GM12878 (cell line): ENCODE measurements at regions not wholly inside any gene's neighbourhood (a gene's known extent, or its start where the extent isn't known, plus 50 kb on each side); places are given as distances from the start of the nearest gene placed in this dataset.

Experiments
- ATAC-seq: fragments of 200-7000 bp; cut with Tn5 transposase; 3 replicates; pipeline ENCODE4 v1.9.1; 2020; ENCODE audit warnings: mild to moderate bottlenecking, moderate library complexity
- BruUV-seq: library from RNA; stranded (reverse); fragments of 400-500 nt; replicated peaks from 2 replicates; lab custom pipeline; 2021; lab: Mats Ljungman, UMichigan
- CTCF ChIA-PET: fragments of 300-600 bp; sonication (Branson Sonifier 250); formaldehyde crosslinking; extraction: SDS; loops from one replicate; lab custom pipeline; 2021; ENCODE audit warnings: inconsistent platforms; lab: Yijun Ruan, JAX
- POLR2A ChIA-PET: fragments of 350-600 bp; formaldehyde crosslinking; extraction: SDS; loops from one replicate; lab custom pipeline; 2021; ENCODE audit warnings: inconsistent platforms; lab: Charles Lee
- RAD21 ChIA-PET: fragments of 300-600 bp; sonication (Branson Sonifier 250); formaldehyde crosslinking; loops from one replicate; lab custom pipeline; 2023; ENCODE audit warnings: antibody characterized with exemption; ENCODE audit not compliant: unreplicated experiment; lab: Charles Lee
- SMC1A ChIA-PET: fragments of 300-600 bp; sonication (Branson Sonifier 250); formaldehyde crosslinking; loops from one replicate; lab custom pipeline; 2023; ENCODE audit not compliant: unreplicated experiment, uncharacterized antibody; lab: Charles Lee
- DNase-seq: peaks from one replicate; pipeline ENCODE4 v3.0.0-alpha.2; 2011; ENCODE audit warnings: low read depth, low spot score
- FAIRE-seq: peaks from 3 replicates; lab custom pipeline; 2011; peaks lifted over from hg19 to GRCh38; lab: Jason Lieb, UNC
- H2AFZ ChIP-seq: 2 replicates; pipeline ENCODE4 v1.6.0; 2011; ENCODE audit warnings: low read depth, low read length, control low read depth; ENCODE audit not compliant: control insufficient read depth
- H3K27ac ChIP-seq: 2 replicates; pipeline ENCODE4 v1.5.1; 2011; ENCODE audit warnings: control low read depth; ENCODE audit not compliant: control insufficient read depth, insufficient read depth
- H3K27me3 ChIP-seq, 2 experiments: replicated peaks in 1 of 2; 2 replicates each; pipeline versions ENCODE4 v1.6.0 to v1.6.1; 2011; ENCODE audit warnings: low read length in 1 of 2; ENCODE audit not compliant: control insufficient read depth in 2 of 2, insufficient read depth in 2 of 2
- H3K36me3 ChIP-seq, 2 experiments: 2 replicates each; pipeline ENCODE4 v1.5.1; 2011; ENCODE audit warnings: low read length in 1 of 2; ENCODE audit not compliant: control insufficient read depth in 2 of 2, insufficient read depth in 2 of 2
- H3K4me1 ChIP-seq: 2 replicates; pipeline ENCODE4 v1.6.1; 2011; ENCODE audit warnings: mild to moderate bottlenecking, low read length, moderate library complexity, mixed read lengths; ENCODE audit not compliant: control insufficient read depth, insufficient read depth
- H3K4me2 ChIP-seq: 2 replicates; pipeline ENCODE4 v1.6.0; 2011; ENCODE audit warnings: control low read depth; ENCODE audit not compliant: control insufficient read depth, insufficient read depth
- H3K4me3 ChIP-seq: fragments of 200-600 bp; sonication (generic); 2 replicates; pipeline ENCODE4 v1.5.1; 2016
- H3K79me2 ChIP-seq: 2 replicates; pipeline ENCODE4 v1.6.0; 2011; ENCODE audit warnings: low read length; ENCODE audit not compliant: control insufficient read depth, insufficient read depth
- H3K9ac ChIP-seq: 2 replicates; pipeline ENCODE4 v1.8.0; 2011; ENCODE audit warnings: low read length, control low read depth, mixed read lengths; ENCODE audit not compliant: control insufficient read depth, insufficient read depth
- H3K9me3 ChIP-seq: replicated peaks from 3 replicates; pipeline ENCODE4 v1.5.1; 2011; ENCODE audit warnings: mild to moderate bottlenecking, low read length; ENCODE audit not compliant: control insufficient read depth, insufficient read depth
- H4K20me1 ChIP-seq: 2 replicates; pipeline ENCODE4 v1.6.0; 2011; ENCODE audit not compliant: control insufficient read depth, insufficient read depth
- ATF7 ChIP-seq: fragments of 450-650 bp; IDR thresholded peaks from 2 replicates; pipeline ENCODE4 v1.6.1; 2016; ENCODE audit warnings: low read depth, mild to moderate bottlenecking
- BCL3 ChIP-seq: IDR thresholded peaks from 2 replicates; pipeline ENCODE4 v1.6.1; 2011; ENCODE audit warnings: borderline replicate concordance, low read depth, mild to moderate bottlenecking, moderate library complexity, low read length; ENCODE audit not compliant: insufficient read depth, poor library complexity, severe bottlenecking
- CEBPB ChIP-seq, 2 experiments: fragments of 150-350 bp in 1 of 2; IDR thresholded peaks; 2 replicates each; pipeline ENCODE4 v1.6.1; 2012 to 2014; ENCODE audit warnings: low read depth in 2 of 2, low read length in 2 of 2, borderline replicate concordance in 1 of 2, inconsistent platforms in 1 of 2
- DPF2 ChIP-seq: fragments of 450-650 bp; IDR thresholded peaks from 2 replicates; pipeline ENCODE4 v1.6.1; 2017; ENCODE audit warnings: mild to moderate bottlenecking
- ESRRA ChIP-seq: IDR thresholded peaks from 2 replicates; pipeline ENCODE4 v1.6.1; 2012; ENCODE audit warnings: mild to moderate bottlenecking, low read length, improper control_type of control experiment
- RCOR1 ChIP-seq: conservative IDR thresholded peaks from 2 replicates; pipeline ENCODE4 v1.6.1; 2012; ENCODE audit warnings: low read depth, low read length, improper control_type of control experiment
- SPI1 ChIP-seq: IDR thresholded peaks from 2 replicates; pipeline ENCODE4 v1.6.1; 2011; ENCODE audit warnings: low read depth, mild to moderate bottlenecking, low read length, moderate library complexity, borderline replicate concordance; ENCODE audit not compliant: insufficient read depth
- TAF1 ChIP-seq: IDR thresholded peaks from 2 replicates; pipeline ENCODE4 v1.6.1; 2011; ENCODE audit warnings: mild to moderate bottlenecking, low read depth, low read length, borderline replicate concordance
- ZBTB40 ChIP-seq: fragments of 450-650 bp; IDR thresholded peaks from 2 replicates; pipeline ENCODE4 v1.6.1; 2016; ENCODE audit warnings: mild to moderate bottlenecking, moderate library complexity, borderline replicate concordance
- ZNF622 ChIP-seq: fragments of 450-650 bp; IDR thresholded peaks from 2 replicates; pipeline ENCODE4 v1.6.1; 2017; ENCODE audit warnings: mild to moderate bottlenecking, inconsistent platforms
- WGBS: methylation state at CpG from one replicate; pipeline ENCODE4 v1.1.6; 2016; ENCODE audit warnings: low lambda C conversion rate; ENCODE audit not compliant: insufficient replicate concordance, insufficient coverage; ENCODE audit errors: missing lambda C conversion rate; 5-methylcytosine and 5-hydroxymethylcytosine counted together
- in situ Hi-C: fragments of 300-500 bp; cut with MboI; formaldehyde crosslinking; loops from 9 replicates; pipeline ENCODE4 v1.14.3; 2018; ENCODE audit warnings: mixed read lengths
- intact Hi-C: fragments of 100-400 bp; cut with micrococcal nuclease; formaldehyde crosslinking; loops from one replicate; pipeline ENCODE4 v1.14.2; 2022; ENCODE audit not compliant: unreplicated experiment

- in situ Hi-C loops: no loop called here
- ATAC-seq (peak; percentile 21; the same call in 1 of the 3 replicates), FAIRE-seq (no peak), DNase-seq (no peak)
- ChIA-PET RAD21 (interaction anchor here (1.9 kb wide), 1 partner anchor 40 kb away, joined by 7 read pairs; no protein-coding TSS in a partner anchor), POLR2A (interaction anchor here (0.6 kb wide), 1 partner anchor 371 kb away, joined by 4 read pairs; no protein-coding TSS in a partner anchor), CTCF (no interaction called here), SMC1A (interaction anchor here (1.2 kb wide), 1 partner anchor 681 kb away, joined by 3 read pairs; no protein-coding TSS in a partner anchor)
- Histone ChIP-seq H3K9ac (no peak overlapping the region), H3K27ac (no peak overlapping the region), H4K20me1 (no peaks in the 10 kb centered on the region), H3K9me3 (no peaks in the 10 kb centered on the region), H3K79me2 (no peaks in the 10 kb centered on the region), H3K36me3 (no peaks in the 10 kb centered on the region), H3K4me3 (no peak overlapping the region), H3K27me3 (no peaks in the 10 kb centered on the region), H3K4me1 (peaks cover 32% of the 10 kb centered on the region), H2AFZ (no peak overlapping the region), H3K4me2 (no peak overlapping the region)
- no peak for TF ChIP-seq ATF7
- no peak for TF ChIP-seq ESRRA
- intact Hi-C loops: no loop called here
- 95% methylated on average over 1 of the region's 1 CpG for WGBS
- no TSS peak for BruUV-seq
Observed at GRCh38 chr3:72141264-72141663, 356.3 kb upstream of the PROK2 start.

GRCh38 chr3:72139316-72139715 lies 354.4 kb upstream of the PROK2 start:
- Histone ChIP-seq H3K4me1 (peaks cover 38% of the 10 kb centered on the region), H3K9me3 (no peaks in the 10 kb centered on the region), H3K36me3 (no peaks in the 10 kb centered on the region), H3K79me2 (no peaks in the 10 kb centered on the region), H3K4me3 (no peak overlapping the region), H4K20me1 (no peaks in the 10 kb centered on the region), H3K27ac (no peak overlapping the region), H2AFZ (no peak overlapping the region), H3K9ac (no peak overlapping the region), H3K4me2 (no peak overlapping the region), H3K27me3 (no peaks in the 10 kb centered on the region)
- TF ChIP-seq BCL3 (no peak), DPF2 (no peak), ZNF622 (no peak), RCOR1 (no peak), TAF1 (no peak), CEBPB (IDR thresholded peaks at IDR 0.05; ENCODE audit: borderline replicate concordance in 1 of 2, low read depth in 2 of 2, low read length in 2 of 2) (no peak), SPI1 (no peak), ZBTB40 (peak; percentile 71)
- FAIRE-seq (no peak), ATAC-seq (no peak), DNase-seq (no peak)
- ChIA-PET RAD21 (no interaction called here), POLR2A (no interaction called here), CTCF (interaction anchor here (1.8 kb wide), 1 partner anchor 46 kb away, joined by 6 read pairs; no protein-coding TSS in a partner anchor), SMC1A (interaction anchor here (0.7 to 1.2 kb wide), 2 partner anchors 11 to 24 kb away, joined by 3 to 4 read pairs; no protein-coding TSS in a partner anchor)
- in situ Hi-C loops: no loop called here
- 96% methylated on average over 2 of the region's 2 CpGs for WGBS
- BruUV-seq: no TSS peak
- intact Hi-C loops: no loop called here
